ENCODE measurements at regions not wholly inside any gene's neighbourhood (a gene's known extent, or its start where the extent isn't known, plus 50 kb on each side); places are given as distances from the start of the nearest gene placed in this dataset.

DNA sequence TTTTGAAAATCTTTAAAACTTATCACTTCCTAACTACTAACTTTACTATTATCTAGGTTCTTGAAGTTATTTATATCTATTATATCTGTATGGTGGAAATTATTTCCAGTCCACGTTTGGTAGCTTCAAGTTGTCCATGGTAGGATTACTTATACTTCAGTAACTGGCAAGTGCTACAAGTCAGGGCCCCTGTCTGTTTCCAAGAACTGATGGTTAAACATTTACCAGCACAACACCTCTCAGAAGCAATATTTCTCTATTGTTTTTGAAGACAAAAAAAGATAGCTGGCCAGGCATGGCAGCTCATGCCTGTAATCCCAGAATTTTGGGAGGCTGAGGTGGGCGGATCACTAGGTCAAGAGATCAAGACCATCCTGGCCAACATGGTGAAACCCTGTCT lies 240.4 kb upstream of the RHOBTB1 start:
- TF ChIP-seq, protein P1, sequence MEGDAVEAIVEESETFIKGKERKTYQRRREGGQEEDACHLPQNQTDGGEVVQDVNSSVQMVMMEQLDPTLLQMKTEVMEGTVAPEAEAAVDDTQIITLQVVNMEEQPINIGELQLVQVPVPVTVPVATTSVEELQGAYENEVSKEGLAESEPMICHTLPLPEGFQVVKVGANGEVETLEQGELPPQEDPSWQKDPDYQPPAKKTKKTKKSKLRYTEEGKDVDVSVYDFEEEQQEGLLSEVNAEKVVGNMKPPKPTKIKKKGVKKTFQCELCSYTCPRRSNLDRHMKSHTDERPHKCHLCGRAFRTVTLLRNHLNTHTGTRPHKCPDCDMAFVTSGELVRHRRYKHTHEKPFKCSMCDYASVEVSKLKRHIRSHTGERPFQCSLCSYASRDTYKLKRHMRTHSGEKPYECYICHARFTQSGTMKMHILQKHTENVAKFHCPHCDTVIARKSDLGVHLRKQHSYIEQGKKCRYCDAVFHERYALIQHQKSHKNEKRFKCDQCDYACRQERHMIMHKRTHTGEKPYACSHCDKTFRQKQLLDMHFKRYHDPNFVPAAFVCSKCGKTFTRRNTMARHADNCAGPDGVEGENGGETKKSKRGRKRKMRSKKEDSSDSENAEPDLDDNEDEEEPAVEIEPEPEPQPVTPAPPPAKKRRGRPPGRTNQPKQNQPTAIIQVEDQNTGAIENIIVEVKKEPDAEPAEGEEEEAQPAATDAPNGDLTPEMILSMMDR (IDR thresholded peaks at IDR 0.05; ENCODE audit: insufficient read depth, low read length, poor library complexity, severe bottlenecking) = no peak
- no peak for TF ChIP-seq EZH2phosphoT487 (conservative IDR thresholded peaks at IDR 0.05; ENCODE audit: low read length)

All from SU-DHL-6 (cell line).